GM13976 (cell line): ENCODE measurements at regions not wholly inside any gene's neighbourhood (a gene's known extent, or its start where the extent isn't known, plus 50 kb on each side); places are given as distances from the start of the nearest gene placed in this dataset.
A peak's percentile ranks its signal among the peaks of the same experiment; 100 is the strongest.

Experiments used
- DNase-seq: peaks from one replicate; pipeline ENCODE4 v3.0.0; 2012; ENCODE audit warnings: low spot score
- in situ Hi-C: fragments of 300-500 bp; cut with MboI; formaldehyde crosslinking; loops from one replicate; pipeline ENCODE4 v1.12.0; 2022; ENCODE audit warnings: low sequenced_read_pairs, mixed read lengths, inconsistent platforms; ENCODE audit not compliant: unreplicated experiment
- TF ChIP-seq, protein P1 (sequence below): IDR thresholded peaks from 2 replicates; pipeline ENCODE4 v1.5.1; 2012; ENCODE audit warnings: borderline replicate concordance, mild to moderate bottlenecking; ENCODE audit not compliant: insufficient read depth; ENCODE audit errors: extremely low read depth, missing control alignments, control extremely low read depth

GRCh38 chr6:56758120-56758519 is 115.4 kb upstream of the DST start:
- in situ Hi-C loops: no loop called here
- DNase-seq: no peak
- TF ChIP-seq, protein P1, sequence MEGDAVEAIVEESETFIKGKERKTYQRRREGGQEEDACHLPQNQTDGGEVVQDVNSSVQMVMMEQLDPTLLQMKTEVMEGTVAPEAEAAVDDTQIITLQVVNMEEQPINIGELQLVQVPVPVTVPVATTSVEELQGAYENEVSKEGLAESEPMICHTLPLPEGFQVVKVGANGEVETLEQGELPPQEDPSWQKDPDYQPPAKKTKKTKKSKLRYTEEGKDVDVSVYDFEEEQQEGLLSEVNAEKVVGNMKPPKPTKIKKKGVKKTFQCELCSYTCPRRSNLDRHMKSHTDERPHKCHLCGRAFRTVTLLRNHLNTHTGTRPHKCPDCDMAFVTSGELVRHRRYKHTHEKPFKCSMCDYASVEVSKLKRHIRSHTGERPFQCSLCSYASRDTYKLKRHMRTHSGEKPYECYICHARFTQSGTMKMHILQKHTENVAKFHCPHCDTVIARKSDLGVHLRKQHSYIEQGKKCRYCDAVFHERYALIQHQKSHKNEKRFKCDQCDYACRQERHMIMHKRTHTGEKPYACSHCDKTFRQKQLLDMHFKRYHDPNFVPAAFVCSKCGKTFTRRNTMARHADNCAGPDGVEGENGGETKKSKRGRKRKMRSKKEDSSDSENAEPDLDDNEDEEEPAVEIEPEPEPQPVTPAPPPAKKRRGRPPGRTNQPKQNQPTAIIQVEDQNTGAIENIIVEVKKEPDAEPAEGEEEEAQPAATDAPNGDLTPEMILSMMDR: no peak

- in situ Hi-C loops: no loop called here
- no peak for DNase-seq
Observed at GRCh38 chr6:56757588-56757984, 114.9 kb upstream of the DST start.

DNA sequence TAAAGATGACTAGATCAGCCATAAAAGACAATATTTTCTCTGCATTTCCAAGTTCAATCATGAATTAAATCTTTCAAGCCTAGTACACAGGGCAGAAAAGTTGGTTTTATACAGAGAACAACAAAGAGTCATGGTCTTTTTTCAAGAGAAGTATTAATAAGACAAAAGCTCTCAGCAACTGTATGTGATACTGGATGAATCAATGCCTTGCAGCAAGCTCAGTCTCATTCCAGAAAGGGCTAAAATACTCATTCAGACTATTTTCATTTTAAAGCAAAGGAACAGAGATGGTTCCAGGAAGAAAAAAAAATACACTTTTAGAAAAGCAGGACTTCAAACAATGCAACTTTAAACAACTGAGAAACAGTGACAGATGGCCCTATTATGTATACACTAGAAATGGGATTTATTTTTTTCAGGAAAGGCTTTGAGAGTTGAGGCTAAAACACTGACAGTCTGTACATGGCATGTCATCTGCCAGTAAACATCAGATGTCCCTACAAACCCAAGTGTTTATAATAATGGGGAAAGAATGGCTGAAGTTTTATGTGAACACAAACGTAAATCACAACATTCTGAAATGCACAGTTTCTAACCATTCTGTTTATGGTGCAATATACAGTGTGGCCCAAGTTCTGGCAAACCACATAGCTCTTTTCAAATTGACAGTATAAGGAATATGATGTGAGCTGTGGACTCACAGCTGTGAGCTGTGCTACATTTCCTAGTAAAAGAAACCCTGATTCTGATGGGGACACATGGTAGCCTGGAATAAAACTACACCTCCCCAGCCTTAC is 114.3 kb upstream of the DST start:
- TF ChIP-seq, protein P1: no peak
- in situ Hi-C loops: no loop called here
- DNase-seq: no peak

More at GRCh38 chr6:56757588-56757984, 114.9 kb upstream of the DST start:
- TF ChIP-seq, protein P1: peak; percentile 17

GRCh38 chr6:56756219-56756789 is 113.6 kb upstream of the DST start:
- in situ Hi-C loops: no loop called here
- no peak for DNase-seq
- TF ChIP-seq, protein P1: no peak

DNA sequence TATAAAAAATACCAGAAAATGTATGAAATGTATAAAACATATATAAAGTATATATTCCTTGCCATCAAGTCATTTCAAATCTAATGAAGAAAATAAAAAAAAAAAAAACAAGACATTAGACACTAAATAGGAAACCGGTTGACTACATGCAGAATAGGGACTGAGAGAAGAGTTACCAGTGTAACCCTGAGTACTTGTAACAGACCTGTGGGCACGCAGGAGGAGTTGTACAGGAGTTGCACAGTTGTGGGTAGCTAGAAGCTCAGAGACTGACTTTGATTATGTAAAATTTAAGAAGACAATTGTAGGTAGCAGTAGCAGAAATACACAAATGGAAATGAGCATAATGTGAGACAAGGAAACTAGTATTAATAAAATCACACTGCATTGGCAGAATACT is 112.4 kb upstream of the DST start:
- TF ChIP-seq, protein P1: no peak
- no peak for DNase-seq
- in situ Hi-C loops: no loop called here

GRCh38 chr6:56753811-56754210 is 111.1 kb upstream of the DST start:
- TF ChIP-seq, protein P1: no peak
- in situ Hi-C loops: no loop called here
- DNase-seq: no peak
